Astrocyte (in vitro differentiated cells and primary cell): ENCODE measurements at regions not wholly inside any gene's neighbourhood (a gene's known extent, or its start where the extent isn't known, plus 50 kb on each side); places are given as distances from the start of the nearest gene placed in this dataset.
"Not testable (repeated sequence)": the region's sequence is repeated elsewhere in the genome, so short reads cannot be mapped to it uniquely, and the experiment has no call there.

Source experiments
- DNase-seq: peaks from one replicate; pipeline ENCODE4 v3.0.0-alpha.2; 2010; ENCODE audit warnings: low read depth
- FAIRE-seq: peaks from 2 replicates; lab custom pipeline; 2011; peaks lifted over from hg19 to GRCh38; lab: Jason Lieb, UNC
- H2AFZ ChIP-seq: 2 replicates; pipeline ENCODE4 v1.6.0; 2012; ENCODE audit warnings: low read depth, low read length, inconsistent platforms
- H3K27ac ChIP-seq: 2 replicates; pipeline ENCODE4 v1.5.1; 2011; ENCODE audit warnings: low read depth, low read length, inconsistent platforms
- H3K27me3 ChIP-seq: 2 replicates; pipeline ENCODE4 v1.6.0; 2011; ENCODE audit warnings: low read length, inconsistent platforms; ENCODE audit not compliant: insufficient read depth
- H3K36me3 ChIP-seq: 2 replicates; pipeline ENCODE4 v1.5.1; 2011; ENCODE audit warnings: low read length, inconsistent platforms; ENCODE audit not compliant: insufficient read depth
- H3K4me1 ChIP-seq: 2 replicates; pipeline ENCODE4 v1.5.1; 2011; ENCODE audit warnings: low read length, inconsistent platforms; ENCODE audit not compliant: insufficient read depth
- H3K4me2 ChIP-seq: 2 replicates; pipeline ENCODE4 v1.6.0; 2012; ENCODE audit warnings: low read length, inconsistent platforms
- H3K4me3 ChIP-seq: 2 replicates; pipeline ENCODE4 v1.5.1; 2011; ENCODE audit warnings: low read depth, mild to moderate bottlenecking, low read length, inconsistent platforms; ENCODE audit not compliant: insufficient read depth
- H3K79me2 ChIP-seq: 2 replicates; pipeline ENCODE4 v1.6.0; 2012; ENCODE audit warnings: mild to moderate bottlenecking, low read length, inconsistent platforms; ENCODE audit not compliant: insufficient read depth
- H3K9ac ChIP-seq: 2 replicates; pipeline ENCODE4 v1.6.0; 2012; ENCODE audit warnings: mild to moderate bottlenecking, low read length, inconsistent platforms
- H3K9me3 ChIP-seq: 2 replicates; pipeline ENCODE4 v1.5.1; 2012; ENCODE audit warnings: low read depth, mild to moderate bottlenecking, low read length, inconsistent platforms; ENCODE audit not compliant: insufficient read depth
- H4K20me1 ChIP-seq: 2 replicates; pipeline ENCODE4 v1.6.0; 2012; ENCODE audit warnings: low read length, inconsistent platforms; ENCODE audit not compliant: insufficient read depth
- H3K27ac Mint-ChIP-seq: one replicate; pipeline ENCODE4 v1.8.0; 2021; ENCODE audit warnings: mild to moderate bottlenecking, mixed read lengths; ENCODE audit not compliant: unreplicated experiment
- H3K27me3 Mint-ChIP-seq: one replicate; pipeline ENCODE4 v1.8.0; 2021; ENCODE audit warnings: low read depth, mixed read lengths; ENCODE audit not compliant: unreplicated experiment
- H3K36me3 Mint-ChIP-seq: one replicate; pipeline ENCODE4 v1.8.0; 2021; ENCODE audit warnings: low read depth, mixed read lengths; ENCODE audit not compliant: unreplicated experiment
- H3K4me1 Mint-ChIP-seq: one replicate; pipeline ENCODE4 v1.8.0; 2021; ENCODE audit warnings: low read depth, mixed read lengths; ENCODE audit not compliant: unreplicated experiment
- H3K4me3 Mint-ChIP-seq: one replicate; pipeline ENCODE4 v1.8.0; 2021; ENCODE audit warnings: mild to moderate bottlenecking, moderate library complexity, mixed read lengths; ENCODE audit not compliant: unreplicated experiment
- H3K9me3 Mint-ChIP-seq: one replicate; pipeline ENCODE4 v1.8.0; 2021; ENCODE audit warnings: mild to moderate bottlenecking, mixed read lengths; ENCODE audit not compliant: unreplicated experiment
- CTCF ChIP-seq: IDR thresholded peaks from 2 replicates; pipeline ENCODE4 v1.5.1; 2011; ENCODE audit warnings: low read depth, mild to moderate bottlenecking, inconsistent platforms, low read length, moderate library complexity; ENCODE audit not compliant: insufficient read depth
- EZH2 ChIP-seq: IDR thresholded peaks from 2 replicates; pipeline ENCODE4 v1.6.1; 2012; ENCODE audit warnings: mild to moderate bottlenecking, low read length, inconsistent platforms; ENCODE audit not compliant: insufficient read depth

GRCh38 chr20:53778041-53778516, 184.4 kb upstream of the ZNF217 start:
- Mint-ChIP-seq H3K9me3 (no peaks in the 10 kb centered on the region), H3K4me3 (no peak overlapping the region), H3K4me1 (peaks cover 21% of the 10 kb centered on the region), H3K36me3 (no peaks in the 10 kb centered on the region), H3K27ac (no peak overlapping the region), H3K27me3 (no peaks in the 10 kb centered on the region)
- H3K9me3 ChIP-seq: no peaks in the 10 kb centered on the region
- H3K27ac ChIP-seq: no peak overlapping the region
- H2AFZ ChIP-seq: no peak overlapping the region
- peaks cover 17% of the 10 kb centered on the region for H3K4me1 ChIP-seq
- DNase-seq (no peak), FAIRE-seq (no peak)
- no peak overlapping the region for H3K4me2 ChIP-seq
- no peaks in the 10 kb centered on the region for H4K20me1 ChIP-seq
- H3K27me3 ChIP-seq: no peaks in the 10 kb centered on the region
- no peaks in the 10 kb centered on the region for H3K36me3 ChIP-seq
- H3K9ac ChIP-seq: no peak overlapping the region
- no peaks in the 10 kb centered on the region for H3K79me2 ChIP-seq
- no peak overlapping the region for H3K4me3 ChIP-seq
- no peak for TF ChIP-seq CTCF
- TF ChIP-seq EZH2: no peak

- not testable (repeated sequence) for H3K27me3 Mint-ChIP-seq, H3K4me2 ChIP-seq, H4K20me1 ChIP-seq, H3K4me3 ChIP-seq, H3K27ac ChIP-seq, H3K9me3 ChIP-seq, H3K36me3 ChIP-seq, H3K9me3 Mint-ChIP-seq, H3K27me3 ChIP-seq, H2AFZ ChIP-seq, H3K4me3 Mint-ChIP-seq, DNase-seq, H3K36me3 Mint-ChIP-seq, H3K79me2 ChIP-seq, H3K9ac ChIP-seq, FAIRE-seq
- H3K27ac Mint-ChIP-seq: peak overlapping the region; percentile 41
- H3K4me1 ChIP-seq: peaks cover 23% of the 10 kb centered on the region
- peaks cover 24% of the 10 kb centered on the region for H3K4me1 Mint-ChIP-seq
These were observed 183.8 kb upstream of the ZNF217 start for GRCh38 chr20:53777402-53777801.

- TF ChIP-seq EZH2: no peak
- H3K27me3 ChIP-seq: no peaks in the 10 kb centered on the region
- no peak overlapping the region for H2AFZ ChIP-seq
- no peaks in the 10 kb centered on the region for H3K36me3 ChIP-seq
- Mint-ChIP-seq H3K4me3 (no peak overlapping the region), H3K27ac (no peak overlapping the region), H3K9me3 (no peaks in the 10 kb centered on the region), H3K36me3 (no peaks in the 10 kb centered on the region), H3K27me3 (no peaks in the 10 kb centered on the region), H3K4me1 (peaks cover 24% of the 10 kb centered on the region)
- H3K4me3 ChIP-seq: no peak overlapping the region
- no peaks in the 10 kb centered on the region for H3K79me2 ChIP-seq
- H3K4me2 ChIP-seq: no peak overlapping the region
- no peaks in the 10 kb centered on the region for H4K20me1 ChIP-seq
- H3K9ac ChIP-seq: no peak overlapping the region
- no peaks in the 10 kb centered on the region for H3K9me3 ChIP-seq
- H3K27ac ChIP-seq: no peak overlapping the region
- FAIRE-seq: no peak
- H3K4me1 ChIP-seq: peaks cover 23% of the 10 kb centered on the region
- DNase-seq: no peak
These were observed 183.2 kb upstream of the ZNF217 start for GRCh38 chr20:53776858-53777257.
